ENCODE measurements at regions not wholly inside any gene's neighbourhood (a gene's known extent, or its start where the extent isn't known, plus 50 kb on each side); places are given as distances from the start of the nearest gene placed in this dataset.

DNA sequence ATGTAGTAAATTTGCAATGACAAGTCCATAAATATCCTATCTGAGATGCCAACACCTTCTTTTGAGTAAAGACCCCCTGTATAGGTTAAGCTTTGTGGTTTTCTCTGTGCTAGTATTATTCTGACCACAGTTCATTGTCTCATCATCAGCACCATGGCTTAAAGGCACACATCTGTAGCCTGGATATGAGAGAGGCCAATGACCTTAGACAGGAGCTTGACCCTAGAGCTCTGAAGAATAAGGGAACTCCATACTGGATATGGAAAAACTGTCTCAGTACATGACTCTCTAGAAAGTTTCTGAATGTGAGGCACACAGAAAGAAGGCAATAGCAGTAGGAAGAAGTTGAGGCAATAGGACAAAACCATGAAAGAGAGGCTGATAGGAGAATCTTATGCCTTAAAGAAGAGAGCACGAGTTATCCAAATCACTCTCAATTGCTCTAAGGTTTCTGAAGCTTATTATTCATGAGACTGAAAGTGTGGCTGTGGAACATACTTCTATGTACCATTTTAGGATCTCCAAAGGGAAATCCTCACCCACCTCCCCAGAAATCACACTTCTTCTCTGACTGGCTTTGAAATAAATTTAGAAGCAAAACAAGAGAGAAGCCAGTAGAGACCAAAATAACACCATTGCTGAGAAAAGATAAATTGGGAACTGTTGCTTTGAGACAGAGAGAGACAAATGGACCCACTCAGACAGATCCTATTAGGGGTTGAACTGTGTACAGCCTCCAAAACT, 150.2 kb downstream of the ABCA8 start:
- no peak overlapping the region for H3K4me2 ChIP-seq (ENCODE audit: low read length, poor library complexity, severe bottlenecking)
- DNase-seq: no peak
- no peak overlapping the region for H2AFZ ChIP-seq (ENCODE audit: low read depth, low read length)

DNA sequence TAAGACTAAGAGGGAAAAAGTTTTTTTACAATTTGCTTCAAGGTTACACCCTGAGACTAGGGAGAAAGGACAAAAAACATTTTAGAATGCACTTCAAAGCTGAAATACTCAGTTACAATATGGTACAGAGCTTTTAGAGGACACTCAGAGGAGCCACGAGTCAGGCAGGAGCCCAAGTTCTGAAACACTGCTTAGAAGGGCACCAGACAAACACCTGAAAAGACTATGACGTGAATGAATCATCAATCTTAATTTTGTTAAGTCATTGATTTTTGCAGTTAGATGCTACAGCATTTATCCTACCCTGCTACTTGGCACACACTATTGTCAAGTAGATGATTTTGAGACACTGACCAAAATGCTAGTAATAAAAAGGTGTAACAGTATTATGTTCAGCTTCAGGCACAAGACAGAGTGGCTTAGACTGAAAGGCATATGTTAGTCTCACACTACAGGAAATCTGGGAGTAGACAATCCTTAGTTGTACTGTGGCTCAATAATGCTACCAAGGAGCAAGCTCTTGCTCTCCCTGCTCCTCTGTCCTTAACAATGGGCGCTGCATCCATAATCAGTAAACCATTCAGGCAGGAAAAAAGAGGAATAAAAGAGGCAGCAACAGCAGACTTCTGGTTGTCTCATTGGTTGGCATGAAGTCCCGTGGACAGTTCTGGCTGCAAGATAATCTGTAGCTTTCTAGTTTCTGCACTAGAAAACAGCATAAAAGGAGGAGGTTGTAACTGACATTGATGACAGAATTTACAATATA, 151.8 kb downstream of the ABCA8 start:
- no peak overlapping the region for H3K18ac ChIP-seq (ENCODE audit: low read depth in 1 of 2, low read length in 2 of 2)
- DNase-seq: no peak
- H3K27ac ChIP-seq (ENCODE audit: low read length, poor library complexity, severe bottlenecking): no peak overlapping the region
- no peak overlapping the region for H3K9ac ChIP-seq (ENCODE audit: low read length)
- H3K79me1 ChIP-seq (replicated peaks; ENCODE audit: low read length, poor library complexity, severe bottlenecking): no peaks in the 10 kb centered on the region
- H3K4me3 ChIP-seq (ENCODE audit: insufficient read depth in 1 of 2, low read depth in 1 of 2, low read length in 2 of 2): no peak overlapping the region
- H2BK120ac ChIP-seq (ENCODE audit: low read depth, low read length): no peak overlapping the region
- 90% methylated on average over 3 of the region's 4 CpGs for WGBS
- no peaks in the 10 kb centered on the region for H3K36me3 ChIP-seq (ENCODE audit: control insufficient read depth in 1 of 2, insufficient read depth in 2 of 2, low read depth in 1 of 2, low read length in 2 of 2)
- H3K4me1 ChIP-seq (ENCODE audit: control insufficient read depth, insufficient read depth, low read depth, low read length): no peaks in the 10 kb centered on the region
- H2AK5ac ChIP-seq (ENCODE audit: low read length, severe bottlenecking): no peak overlapping the region
- no peak overlapping the region for H4K8ac ChIP-seq (ENCODE audit: low read length)
- no peak overlapping the region for H3K14ac ChIP-seq (ENCODE audit: low read length in 2 of 2)
- H2BK15ac ChIP-seq (ENCODE audit: low read depth, poor library complexity, severe bottlenecking): no peak overlapping the region
- H3K4ac ChIP-seq (ENCODE audit: low read depth in 1 of 2, low read length in 2 of 2): no peak overlapping the region
- H3K9me3 ChIP-seq (ENCODE audit: control insufficient read depth, low read length): no peaks in the 10 kb centered on the region
- H3K27me3 ChIP-seq (ENCODE audit: control insufficient read depth in 1 of 2, insufficient read depth in 1 of 2, low read length in 2 of 2): no peaks in the 10 kb centered on the region
- no peak overlapping the region for H3K23ac ChIP-seq (ENCODE audit: low read length in 2 of 2)
- H2BK5ac ChIP-seq (ENCODE audit: low read depth, low read length, poor library complexity, severe bottlenecking): no peak overlapping the region
- no peak overlapping the region for H4K91ac ChIP-seq (ENCODE audit: low read length)
- H3K4me2 ChIP-seq (ENCODE audit: low read length, poor library complexity, severe bottlenecking): no peak overlapping the region
- H2AFZ ChIP-seq (ENCODE audit: low read depth, low read length): no peak overlapping the region
- no peak overlapping the region for H2BK12ac ChIP-seq (ENCODE audit: low read length in 2 of 2)

More for the DNA sequence above, 150.2 kb downstream of the ABCA8 start:
- no peak overlapping the region for H4K91ac ChIP-seq (ENCODE audit: low read length)
- H3K27ac ChIP-seq (ENCODE audit: low read length, poor library complexity, severe bottlenecking): no peak overlapping the region
- H3K27me3 ChIP-seq (ENCODE audit: control insufficient read depth in 1 of 2, insufficient read depth in 1 of 2, low read length in 2 of 2): no peaks in the 10 kb centered on the region
- H2BK12ac ChIP-seq (ENCODE audit: low read length in 2 of 2): no peak overlapping the region
- no peak overlapping the region for H3K18ac ChIP-seq (ENCODE audit: low read depth in 1 of 2, low read length in 2 of 2)
- no peaks in the 10 kb centered on the region for H3K4me1 ChIP-seq (ENCODE audit: control insufficient read depth, insufficient read depth, low read depth, low read length)
- no peak overlapping the region for H3K4ac ChIP-seq (ENCODE audit: low read depth in 1 of 2, low read length in 2 of 2)
- no peaks in the 10 kb centered on the region for H3K79me1 ChIP-seq (replicated peaks; ENCODE audit: low read length, poor library complexity, severe bottlenecking)
- no peak overlapping the region for H4K8ac ChIP-seq (ENCODE audit: low read length)
- H2BK5ac ChIP-seq (ENCODE audit: low read depth, low read length, poor library complexity, severe bottlenecking): no peak overlapping the region
- no peak overlapping the region for H3K9ac ChIP-seq (ENCODE audit: low read length)
- no peaks in the 10 kb centered on the region for H3K36me3 ChIP-seq (ENCODE audit: control insufficient read depth in 1 of 2, insufficient read depth in 2 of 2, low read depth in 1 of 2, low read length in 2 of 2)
- no peak overlapping the region for H2BK15ac ChIP-seq (ENCODE audit: low read depth, poor library complexity, severe bottlenecking)
- no peak overlapping the region for H2AK5ac ChIP-seq (ENCODE audit: low read length, severe bottlenecking)
- H3K23ac ChIP-seq (ENCODE audit: low read length in 2 of 2): no peak overlapping the region
- no CpG with 5 or more reads among the region's 1 CpG for WGBS
- no peaks in the 10 kb centered on the region for H3K9me3 ChIP-seq (ENCODE audit: control insufficient read depth, low read length)
- H3K4me3 ChIP-seq (ENCODE audit: insufficient read depth in 1 of 2, low read depth in 1 of 2, low read length in 2 of 2): no peak overlapping the region
- H3K14ac ChIP-seq (ENCODE audit: low read length in 2 of 2): no peak overlapping the region
- no peak overlapping the region for H2BK120ac ChIP-seq (ENCODE audit: low read depth, low read length)

DNA sequence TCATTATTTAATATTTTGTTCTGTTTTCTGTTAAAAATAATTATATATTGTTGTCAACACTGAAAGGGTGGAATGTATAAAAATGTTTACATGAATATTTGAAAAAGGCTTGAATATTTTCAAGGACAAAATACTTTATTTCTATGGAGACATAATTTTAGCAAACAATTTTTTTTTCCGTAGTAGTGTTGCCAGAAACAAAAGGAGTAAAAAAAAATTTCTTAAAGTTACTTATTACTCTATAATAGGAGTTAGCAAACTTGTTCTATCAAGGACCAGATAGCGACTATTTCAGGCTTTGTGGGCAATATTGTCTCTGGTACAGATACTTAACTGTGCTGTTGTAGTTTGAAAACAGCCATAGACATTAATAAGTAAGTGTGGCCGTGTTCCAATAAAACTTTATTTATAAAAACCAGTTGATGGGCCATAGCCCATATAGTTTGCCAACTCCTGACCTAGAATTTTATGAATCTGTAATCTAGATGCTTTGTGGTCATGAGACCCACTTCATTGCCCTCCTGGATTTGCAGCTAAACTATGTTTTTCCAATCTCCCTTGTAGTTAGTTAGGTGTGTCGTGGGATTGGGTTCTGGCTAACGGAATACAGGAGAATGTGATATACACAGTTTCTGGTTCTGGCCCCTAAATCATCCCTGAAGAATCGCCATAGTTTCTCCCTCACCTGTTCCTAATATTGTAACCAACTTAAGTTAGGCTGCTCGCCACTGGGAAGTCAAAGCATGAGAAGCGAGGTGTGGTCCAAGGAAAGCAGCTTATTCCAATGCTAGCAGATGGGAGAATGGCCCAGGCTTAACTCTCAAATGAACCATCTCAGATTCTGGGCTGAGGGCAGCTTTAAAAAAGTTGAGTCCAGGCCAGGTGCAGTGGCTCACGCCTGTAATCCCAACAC, 153.6 kb downstream of the ABCA8 start:
- peak overlapping the region; percentile 6 for H3K9ac ChIP-seq (ENCODE audit: low read length)
- no peaks in the 10 kb centered on the region for H3K9me3 ChIP-seq (ENCODE audit: control insufficient read depth, low read length)
- no peak overlapping the region for H2AFZ ChIP-seq (ENCODE audit: low read depth, low read length)
- H3K23ac ChIP-seq (ENCODE audit: low read length in 2 of 2): no peak overlapping the region
- H3K4ac ChIP-seq (ENCODE audit: low read depth in 1 of 2, low read length in 2 of 2): no peak overlapping the region
- no peak overlapping the region for H2AK5ac ChIP-seq (ENCODE audit: low read length, severe bottlenecking)
- H3K4me3 ChIP-seq (ENCODE audit: insufficient read depth in 1 of 2, low read depth in 1 of 2, low read length in 2 of 2): no peak overlapping the region
- peaks cover 2% of the 10 kb centered on the region for H3K4me1 ChIP-seq (ENCODE audit: control insufficient read depth, insufficient read depth, low read depth, low read length)
- H3K27me3 ChIP-seq (ENCODE audit: control insufficient read depth in 1 of 2, insufficient read depth in 1 of 2, low read length in 2 of 2): no peaks in the 10 kb centered on the region
- no peak overlapping the region for H3K4me2 ChIP-seq (ENCODE audit: low read length, poor library complexity, severe bottlenecking)
- no peak overlapping the region for H4K8ac ChIP-seq (ENCODE audit: low read length)
- no peak overlapping the region for H2BK15ac ChIP-seq (ENCODE audit: low read depth, poor library complexity, severe bottlenecking)
- H3K14ac ChIP-seq (ENCODE audit: low read length in 2 of 2): no peak overlapping the region
- no peak overlapping the region for H4K91ac ChIP-seq (ENCODE audit: low read length)
- 96% methylated on average over 7 of the region's 9 CpGs for WGBS
- no peak overlapping the region for H3K18ac ChIP-seq (ENCODE audit: low read depth in 1 of 2, low read length in 2 of 2)
- DNase-seq: no peak
- H3K79me1 ChIP-seq (replicated peaks; ENCODE audit: low read length, poor library complexity, severe bottlenecking): no peaks in the 10 kb centered on the region
- H3K27ac ChIP-seq (ENCODE audit: low read length, poor library complexity, severe bottlenecking): no peak overlapping the region
- H2BK12ac ChIP-seq (ENCODE audit: low read length in 2 of 2): no peak overlapping the region
- no peaks in the 10 kb centered on the region for H3K36me3 ChIP-seq (ENCODE audit: control insufficient read depth in 1 of 2, insufficient read depth in 2 of 2, low read depth in 1 of 2, low read length in 2 of 2)
- H2BK120ac ChIP-seq (ENCODE audit: low read depth, low read length): no peak overlapping the region
- no peak overlapping the region for H2BK5ac ChIP-seq (ENCODE audit: low read depth, low read length, poor library complexity, severe bottlenecking)

DNA sequence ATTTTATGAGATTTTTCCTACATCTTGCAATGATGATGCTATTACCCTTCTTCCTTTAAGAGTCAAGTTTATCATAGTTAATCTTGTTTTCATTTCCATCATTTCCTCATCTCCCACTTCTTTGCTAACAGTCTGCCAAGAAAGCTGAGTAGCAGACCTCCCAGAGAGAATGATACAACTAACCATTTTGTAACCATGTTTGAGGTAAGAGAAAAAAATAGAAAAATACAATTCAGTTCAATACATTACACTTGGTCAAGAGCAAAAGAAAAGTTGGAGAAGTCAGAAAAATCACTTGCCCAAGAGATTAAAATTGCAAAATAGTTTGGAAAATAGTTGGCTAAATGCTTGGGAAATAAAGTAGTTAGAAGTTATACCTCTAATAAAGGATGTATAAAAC, 154.4 kb downstream of the ABCA8 start:
- H2AK5ac ChIP-seq (ENCODE audit: low read length, severe bottlenecking): no peak overlapping the region
- H2BK15ac ChIP-seq (ENCODE audit: low read depth, poor library complexity, severe bottlenecking): no peak overlapping the region
- no peak overlapping the region for H4K91ac ChIP-seq (ENCODE audit: low read length)
- H4K8ac ChIP-seq (ENCODE audit: low read length): no peak overlapping the region
- peak; percentile 35 for DNase-seq
- H3K14ac ChIP-seq (ENCODE audit: low read length in 2 of 2): no peak overlapping the region
- no peak overlapping the region for H3K4me3 ChIP-seq (ENCODE audit: insufficient read depth in 1 of 2, low read depth in 1 of 2, low read length in 2 of 2)
- no peaks in the 10 kb centered on the region for H3K27me3 ChIP-seq (ENCODE audit: control insufficient read depth in 1 of 2, insufficient read depth in 1 of 2, low read length in 2 of 2)
- peak overlapping the region; percentile 6 for H3K9ac ChIP-seq (ENCODE audit: low read length)
- no peaks in the 10 kb centered on the region for H3K9me3 ChIP-seq (ENCODE audit: control insufficient read depth, low read length)
- H3K23ac ChIP-seq (ENCODE audit: low read length in 2 of 2): no peak overlapping the region
- no peak overlapping the region for H2BK5ac ChIP-seq (ENCODE audit: low read depth, low read length, poor library complexity, severe bottlenecking)
- H3K36me3 ChIP-seq (ENCODE audit: control insufficient read depth in 1 of 2, insufficient read depth in 2 of 2, low read depth in 1 of 2, low read length in 2 of 2): no peaks in the 10 kb centered on the region
- H2BK120ac ChIP-seq (ENCODE audit: low read depth, low read length): no peak overlapping the region
- peaks cover 2% of the 10 kb centered on the region for H3K4me1 ChIP-seq (ENCODE audit: control insufficient read depth, insufficient read depth, low read depth, low read length)
- H3K18ac ChIP-seq (ENCODE audit: low read depth in 1 of 2, low read length in 2 of 2): no peak overlapping the region
- no peak overlapping the region for H2AFZ ChIP-seq (ENCODE audit: low read depth, low read length)
- H2BK12ac ChIP-seq (ENCODE audit: low read length in 2 of 2): no peak overlapping the region
- no peak overlapping the region for H3K4me2 ChIP-seq (ENCODE audit: low read length, poor library complexity, severe bottlenecking)
- H3K4ac ChIP-seq (ENCODE audit: low read depth in 1 of 2, low read length in 2 of 2): no peak overlapping the region
- H3K79me1 ChIP-seq (replicated peaks; ENCODE audit: low read length, poor library complexity, severe bottlenecking): no peaks in the 10 kb centered on the region
- no peak overlapping the region for H3K27ac ChIP-seq (ENCODE audit: low read length, poor library complexity, severe bottlenecking)

All from mesenchymal stem cell (in vitro differentiated cells and primary cell).